Hindlimb muscle (tissue), 1 donor: ENCODE measurements at regions not wholly inside any gene's neighbourhood (a gene's known extent, or its start where the extent isn't known, plus 50 kb on each side); places are given as distances from the start of the nearest gene placed in this dataset.

Experiments
- DNase-seq: peaks from one replicate; pipeline ENCODE4 v3.0.0-alpha.2; 2013

DNA sequence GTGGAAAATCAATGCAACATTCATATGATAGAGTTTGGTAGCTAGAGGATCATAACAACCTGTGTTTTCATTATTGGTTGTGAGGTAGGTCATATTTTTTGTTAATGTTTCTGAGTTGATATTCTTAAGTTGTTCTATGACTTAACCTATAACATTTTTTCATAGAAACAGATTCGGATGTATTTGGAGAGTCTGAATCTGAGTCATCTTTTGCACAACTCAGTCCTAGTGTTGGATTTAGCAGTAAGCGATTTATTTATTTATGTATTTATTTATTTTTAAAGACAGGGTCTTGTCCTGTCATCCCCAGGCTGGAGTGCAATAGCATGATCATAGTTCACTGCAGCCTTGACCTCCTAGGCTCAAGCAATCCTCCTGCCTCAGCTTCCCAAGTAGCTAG is 292.8 kb upstream of the ZNF717 start:
- DNase-seq = no peak

DNA sequence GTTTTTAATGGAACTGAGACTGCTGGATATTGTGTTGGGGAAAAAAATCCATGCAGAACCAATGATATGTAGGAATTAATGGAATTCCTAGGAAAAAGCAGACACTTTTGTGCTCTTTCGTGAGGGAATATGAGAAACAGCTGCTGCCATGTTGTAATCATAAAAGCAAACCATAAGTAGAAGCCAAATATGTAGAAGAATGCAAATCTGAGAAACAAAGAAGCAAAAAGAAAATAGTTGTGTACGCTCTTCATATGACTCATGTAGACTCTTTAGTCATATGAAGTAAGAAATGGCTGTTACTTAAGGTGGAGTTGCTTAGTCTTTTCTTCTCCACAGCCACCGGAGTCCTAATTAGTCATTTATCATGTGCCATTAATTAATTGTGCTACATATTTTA is 298.6 kb upstream of the ZNF717 start:
- DNase-seq = no peak

DNA sequence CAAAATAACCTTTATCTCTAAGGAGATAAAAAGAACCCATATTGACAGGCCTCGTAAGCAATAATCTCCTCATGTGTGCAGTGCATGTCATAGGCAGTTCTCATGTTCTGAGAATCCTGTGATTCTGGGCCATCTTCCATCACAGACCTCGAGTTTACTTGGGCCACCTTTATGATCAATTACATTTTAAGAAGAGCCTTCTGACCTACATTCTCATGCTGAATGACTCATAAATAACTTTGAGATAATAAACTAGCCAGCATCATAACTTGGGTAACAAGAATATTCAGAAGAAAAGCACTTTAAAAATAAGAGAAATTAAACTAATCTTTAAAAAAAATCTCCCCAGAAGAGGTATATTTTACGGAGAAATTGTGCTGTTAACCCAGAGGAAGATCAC is 310.7 kb upstream of the ZNF717 start:
- no peak for DNase-seq

DNA sequence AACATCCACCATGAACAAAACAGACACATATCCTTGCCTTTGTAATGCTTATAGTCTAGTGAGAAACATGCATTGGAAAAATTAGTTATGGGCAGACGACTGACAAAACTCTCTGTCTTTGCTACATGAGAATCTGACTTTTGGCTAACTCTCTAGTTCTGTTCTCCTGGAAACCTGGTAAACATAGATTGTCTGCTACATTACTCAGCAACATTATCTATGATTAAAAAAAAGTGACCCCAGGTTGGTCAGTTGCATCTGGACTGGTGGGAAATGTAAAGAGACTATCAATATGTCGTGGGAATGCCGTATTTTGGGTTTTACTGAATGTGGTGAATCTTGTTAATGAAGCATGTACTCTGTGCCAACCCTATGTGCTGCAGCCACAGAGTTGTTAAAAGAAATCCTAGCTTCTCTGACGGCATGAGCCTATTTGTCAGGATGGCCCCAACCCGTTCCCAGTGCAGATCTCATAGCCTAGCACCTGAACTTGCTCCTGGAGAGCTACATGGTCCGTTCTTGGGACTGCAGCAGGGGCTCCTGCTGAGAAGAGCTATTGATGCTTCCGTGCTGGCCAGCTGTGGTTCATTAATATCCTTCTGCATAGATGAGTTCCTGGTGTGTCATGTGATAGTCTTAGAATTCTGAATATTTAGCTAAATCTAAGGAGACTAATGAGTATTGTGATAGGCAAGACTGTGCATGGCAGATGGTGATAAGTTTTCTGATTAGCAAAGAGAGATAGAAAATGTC is 311.7 kb upstream of the ZNF717 start:
- no peak for DNase-seq

DNA sequence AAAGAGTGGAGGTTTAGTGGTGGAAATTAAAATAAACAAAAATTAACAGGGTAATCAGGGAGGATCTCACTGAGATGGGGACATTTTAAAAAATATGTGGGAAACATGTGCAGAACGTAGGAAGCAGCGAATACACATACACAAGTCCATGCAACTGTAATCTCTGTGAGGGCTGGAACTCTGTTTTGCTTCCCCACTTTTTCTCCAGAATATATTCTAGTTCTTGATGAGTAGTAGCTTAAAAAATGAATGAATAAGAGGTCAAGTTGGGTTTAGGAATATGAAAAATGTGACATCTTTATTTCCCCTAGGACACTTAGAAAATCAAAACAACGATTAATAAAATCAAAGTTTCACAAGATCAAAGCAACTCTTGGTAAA is 312.2 kb upstream of the ZNF717 start:
- no peak for DNase-seq

DNA sequence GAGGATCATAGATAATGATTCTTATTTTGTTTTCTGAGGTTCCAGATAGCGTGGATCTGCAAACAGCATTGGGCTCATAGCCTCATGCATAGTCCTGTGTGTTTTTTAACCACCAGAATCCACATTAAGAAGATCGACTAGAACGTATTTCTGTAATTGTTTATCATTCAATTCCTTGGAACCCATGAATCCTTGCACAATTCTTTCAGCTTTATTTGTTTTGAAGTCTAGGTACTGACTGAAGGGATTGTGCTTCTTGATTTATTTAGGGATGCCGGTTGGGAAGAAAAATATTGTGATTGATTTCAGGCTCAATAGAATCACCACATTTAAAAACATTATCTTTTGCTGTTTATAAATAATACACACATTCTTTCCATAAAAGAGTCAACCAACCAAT is 314.6 kb upstream of the ZNF717 start:
- DNase-seq = no peak

DNA sequence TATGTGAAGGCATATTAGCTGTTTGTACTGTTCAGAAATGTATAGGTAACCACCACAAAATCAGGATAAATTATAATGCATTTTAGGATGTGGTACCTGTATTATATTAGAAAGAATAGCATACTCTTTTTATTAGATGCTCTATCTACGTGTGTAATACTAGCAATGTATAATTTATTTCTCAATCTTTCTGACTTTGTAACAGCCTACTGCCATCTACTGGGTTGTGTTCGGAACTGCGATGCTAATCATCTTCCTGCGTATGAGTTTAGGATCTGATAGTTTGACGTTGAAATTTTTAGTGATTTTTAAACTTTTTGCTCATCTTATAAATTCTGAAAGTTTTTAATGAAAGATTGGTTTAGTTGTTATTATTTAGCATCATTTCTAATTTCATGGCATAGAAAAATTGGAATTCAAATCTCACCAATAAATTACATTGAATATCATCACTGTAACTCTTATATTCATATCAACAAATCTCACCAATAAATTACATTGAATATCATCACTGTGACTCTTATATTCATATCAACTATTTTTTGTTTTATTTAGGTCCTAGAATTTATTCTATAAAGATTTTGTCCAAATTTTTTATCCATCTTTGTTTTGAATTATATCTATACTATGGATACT is 322.7 kb upstream of the ZNF717 start:
- peak; percentile 11 for DNase-seq

DNA sequence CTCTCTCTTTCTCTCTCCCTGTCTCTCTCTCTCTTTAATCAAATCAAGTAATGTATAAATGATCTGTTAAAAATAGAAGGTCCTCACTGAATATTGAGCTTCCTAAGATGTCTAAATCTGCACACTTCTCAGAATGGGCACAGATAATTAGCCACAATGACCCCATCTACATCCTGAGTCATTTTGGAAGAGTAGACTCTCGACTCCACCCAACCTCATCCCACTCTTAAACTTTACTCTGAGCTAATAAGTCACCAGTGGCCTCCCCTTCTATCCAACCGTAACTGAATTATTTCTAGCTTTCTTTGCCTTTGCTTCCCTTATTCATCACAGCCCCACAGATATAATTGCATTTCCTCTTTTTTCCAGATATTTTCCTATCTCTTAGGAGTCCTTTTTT is 326.5 kb upstream of the ZNF717 start:
- DNase-seq = no peak

DNA sequence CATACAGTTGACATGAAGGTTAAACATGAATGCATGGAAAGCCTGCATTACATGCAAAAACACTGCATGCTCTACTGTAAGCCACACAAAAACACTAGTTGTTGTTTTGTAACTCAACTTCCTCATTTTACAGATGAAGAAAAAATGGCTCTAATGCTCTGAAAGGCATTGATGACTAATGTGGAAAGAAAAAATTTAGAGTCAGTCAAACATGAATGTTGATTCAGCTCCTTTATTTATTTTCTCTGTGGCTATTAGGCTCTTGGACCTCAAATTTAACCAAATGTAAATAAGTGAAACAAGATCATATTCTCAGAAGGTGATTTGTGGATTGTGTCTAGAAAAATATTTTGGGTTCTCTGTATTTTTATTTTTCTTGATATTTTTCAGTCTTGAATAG is 336.7 kb upstream of the ZNF717 start:
- DNase-seq = no peak

DNA sequence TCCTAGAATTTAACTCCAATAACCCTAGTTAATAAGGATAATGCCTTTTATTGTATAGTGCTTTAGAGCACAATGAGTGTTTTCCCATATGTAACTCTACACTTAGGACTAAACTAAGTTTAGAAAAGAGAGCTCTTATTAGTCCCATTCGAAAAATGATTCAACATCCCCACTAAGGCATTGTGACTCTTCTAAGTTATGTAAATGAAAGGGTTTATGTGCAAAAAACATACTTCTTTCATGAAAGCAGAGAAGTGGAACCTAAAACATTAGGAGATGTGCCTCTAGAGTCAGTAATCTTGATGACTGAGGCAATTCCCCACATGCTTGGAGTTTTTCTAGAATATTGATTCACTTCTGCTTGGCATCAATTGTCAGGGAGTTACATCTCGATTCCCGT is 344.1 kb upstream of the ZNF717 start:
- no peak for DNase-seq

DNA sequence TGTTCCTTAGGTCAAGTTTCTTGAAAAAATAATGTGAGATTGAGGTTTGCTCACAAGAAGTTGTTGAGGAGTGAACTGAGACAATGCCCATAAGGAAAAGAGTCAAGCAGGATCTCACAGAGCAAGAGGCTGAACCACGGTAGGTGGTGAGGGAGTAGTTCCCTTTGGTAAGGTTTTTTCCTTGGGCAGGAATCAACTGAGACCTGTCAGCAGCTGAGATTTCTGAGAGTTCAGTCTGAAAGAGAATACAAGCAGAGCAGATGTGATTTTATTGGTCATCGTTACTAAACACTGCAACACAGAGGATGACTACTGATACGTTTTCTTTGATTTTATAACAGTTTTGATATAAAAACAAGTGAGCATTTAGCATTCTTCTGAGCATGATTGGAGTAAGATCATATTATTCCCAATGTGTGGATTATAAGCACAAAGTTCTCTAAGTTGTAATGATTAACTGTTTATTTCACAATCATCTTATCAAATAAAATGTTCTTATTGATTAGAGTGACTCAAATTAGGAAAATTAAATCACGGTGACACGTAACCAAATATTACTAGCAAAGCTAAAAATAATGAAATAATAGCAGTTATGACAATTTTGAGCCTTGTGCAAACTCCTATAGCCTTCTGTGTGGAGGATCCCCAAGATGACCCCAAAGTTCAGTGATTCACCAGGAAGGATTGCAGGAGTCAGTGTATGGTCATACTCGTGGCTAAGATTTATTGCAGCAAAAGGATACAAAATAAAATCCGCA is 346.2 kb upstream of the ZNF717 start:
- DNase-seq = no peak

DNA sequence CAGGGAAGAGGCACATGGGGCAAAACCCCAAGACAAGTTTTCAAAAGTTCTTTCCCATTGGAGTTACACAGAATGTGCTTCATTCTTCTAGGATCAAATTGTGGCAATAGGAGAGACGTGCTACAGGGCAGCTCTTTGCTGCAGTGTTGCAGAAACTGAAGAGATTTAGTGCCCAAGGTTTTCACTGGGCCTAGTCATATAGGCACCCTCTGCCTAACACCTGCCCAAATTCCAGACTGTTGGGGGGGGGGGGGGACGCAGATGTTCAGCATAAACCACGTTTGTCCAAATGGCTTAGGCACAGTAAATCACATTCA is 346.8 kb upstream of the ZNF717 start:
- no peak for DNase-seq

DNA sequence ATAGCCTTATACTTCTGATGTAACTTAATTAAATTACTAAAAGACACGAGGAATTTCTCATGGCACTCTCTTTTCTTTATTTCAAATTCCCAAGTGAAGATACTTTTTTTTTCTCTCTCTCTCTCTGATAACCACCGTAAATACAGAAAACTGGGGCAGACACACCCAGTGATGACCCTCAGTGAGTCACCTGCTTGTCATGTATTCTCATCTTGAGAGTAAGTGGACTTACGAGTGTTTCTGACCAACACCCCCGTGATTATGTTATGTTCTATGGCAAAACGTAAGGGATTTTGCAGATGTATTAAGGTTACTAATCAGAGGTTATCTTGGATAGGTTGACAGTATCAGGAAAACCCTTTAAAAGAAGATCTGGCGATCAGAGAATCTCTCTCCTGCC is 348.8 kb upstream of the ZNF717 start:
- no peak for DNase-seq

DNA sequence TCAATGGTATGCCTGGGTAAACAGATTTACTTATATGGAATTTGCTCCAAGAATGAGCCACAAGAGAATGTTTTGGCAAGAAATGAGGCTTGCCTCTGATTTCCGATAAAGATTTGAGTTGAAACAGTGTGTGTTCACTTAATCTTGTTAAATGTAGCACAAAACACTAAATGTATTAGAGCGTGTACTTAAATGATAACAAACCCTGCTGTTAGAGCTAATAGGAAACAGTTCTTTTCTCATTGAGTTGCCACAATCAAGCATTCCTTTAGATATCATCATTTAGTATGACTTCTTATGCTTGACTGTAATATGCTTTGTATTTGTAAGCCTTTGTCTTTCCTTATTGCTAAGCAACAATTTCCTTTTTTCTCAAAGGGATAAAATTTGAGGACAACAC is 353.6 kb upstream of the ZNF717 start:
- no peak for DNase-seq

DNA sequence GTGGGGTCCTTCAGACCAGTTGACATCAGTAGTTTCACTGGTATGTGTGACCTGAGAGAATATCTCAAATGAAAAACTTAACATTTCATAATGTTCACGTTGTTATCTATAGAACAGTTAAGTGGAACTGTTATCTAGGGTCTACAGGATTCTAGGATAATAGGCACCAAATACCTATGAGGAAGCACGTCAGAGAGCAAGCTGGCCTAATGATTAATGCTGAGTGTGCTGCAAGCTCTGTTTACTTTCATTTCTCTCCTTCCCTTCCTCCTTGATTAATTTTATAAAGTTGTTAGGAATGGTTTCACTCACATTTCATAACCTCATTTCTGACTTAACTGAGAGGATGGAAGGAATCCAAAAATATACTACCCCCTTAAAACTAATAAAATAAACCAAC is 362.5 kb upstream of the ZNF717 start:
- DNase-seq = no peak

DNA sequence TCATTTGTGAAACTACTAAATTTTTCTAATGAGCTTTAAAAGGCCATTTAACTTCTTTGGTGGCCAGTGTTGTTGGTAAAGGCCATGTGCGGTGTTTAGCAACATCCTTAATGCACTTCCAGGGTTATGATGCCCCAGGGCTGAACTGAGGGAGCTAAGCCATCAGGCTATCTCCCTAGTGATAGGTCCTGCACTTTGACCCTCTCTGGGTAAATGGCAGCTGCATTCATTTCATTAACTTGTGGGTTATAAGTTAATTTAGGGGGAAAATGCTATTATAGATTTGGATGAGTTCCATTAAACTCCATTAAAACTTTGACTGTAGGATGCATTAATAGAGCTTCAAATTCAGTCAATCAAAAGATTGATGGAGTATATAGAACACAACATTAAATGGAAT is 366.7 kb upstream of the ZNF717 start:
- no peak for DNase-seq

DNA sequence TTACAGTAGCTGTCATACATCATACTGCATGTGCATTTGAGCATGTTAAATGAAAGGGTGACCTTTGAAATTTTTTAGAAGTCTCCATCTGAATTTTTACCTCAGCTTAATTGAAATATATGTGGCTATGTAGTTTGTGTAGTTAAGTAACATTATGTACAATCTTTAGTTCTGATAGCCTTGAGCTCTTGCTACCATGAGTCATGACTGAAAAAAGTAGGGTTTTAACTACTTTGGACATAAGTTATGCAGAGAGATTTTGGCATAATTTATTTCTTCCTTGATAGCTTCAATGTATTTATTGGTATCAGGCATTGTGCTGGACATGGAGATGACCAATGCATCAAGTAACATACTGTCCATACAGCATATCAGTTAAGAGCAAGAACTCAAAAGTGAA is 376.5 kb upstream of the ZNF717 start:
- DNase-seq = no peak

DNA sequence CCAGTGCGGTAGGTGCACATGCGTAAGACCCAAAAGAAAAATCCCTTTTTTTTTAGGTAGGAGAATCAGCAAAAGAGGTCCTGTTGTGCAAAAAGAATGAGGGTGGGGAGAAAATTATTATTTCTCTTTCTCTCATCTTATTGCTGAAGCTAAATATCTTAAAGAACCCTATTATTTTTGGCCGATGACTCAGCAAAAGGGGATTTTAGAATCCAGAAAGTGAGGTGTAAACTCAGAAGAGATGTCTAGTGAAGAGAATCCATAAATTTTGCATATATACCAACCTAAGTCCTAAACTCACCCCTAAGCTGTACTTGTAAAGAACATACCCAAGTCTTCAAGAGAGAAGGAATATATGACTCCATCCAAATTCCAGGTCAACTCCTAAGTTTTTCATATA is 386.3 kb upstream of the ZNF717 start:
- DNase-seq = no peak

DNA sequence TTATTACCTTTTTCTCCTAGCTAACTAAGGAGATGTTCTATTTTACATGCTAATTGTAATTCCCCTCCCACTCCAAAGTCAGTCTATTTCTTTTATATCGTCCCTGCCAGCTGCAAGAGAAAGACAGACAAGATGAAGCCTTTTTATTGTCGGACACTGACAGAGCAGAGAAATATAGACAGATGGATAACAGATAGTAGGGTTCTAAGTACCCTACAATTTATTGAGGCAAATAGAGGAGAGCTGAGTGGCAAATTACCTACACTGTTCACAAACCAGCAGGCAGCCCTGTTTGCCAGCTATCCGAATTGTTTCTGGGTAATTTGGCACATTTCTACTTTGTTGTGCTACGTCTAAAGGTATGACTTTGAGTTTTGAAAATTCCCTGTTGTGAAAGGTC is 392.3 kb upstream of the ZNF717 start:
- DNase-seq = no peak

DNA sequence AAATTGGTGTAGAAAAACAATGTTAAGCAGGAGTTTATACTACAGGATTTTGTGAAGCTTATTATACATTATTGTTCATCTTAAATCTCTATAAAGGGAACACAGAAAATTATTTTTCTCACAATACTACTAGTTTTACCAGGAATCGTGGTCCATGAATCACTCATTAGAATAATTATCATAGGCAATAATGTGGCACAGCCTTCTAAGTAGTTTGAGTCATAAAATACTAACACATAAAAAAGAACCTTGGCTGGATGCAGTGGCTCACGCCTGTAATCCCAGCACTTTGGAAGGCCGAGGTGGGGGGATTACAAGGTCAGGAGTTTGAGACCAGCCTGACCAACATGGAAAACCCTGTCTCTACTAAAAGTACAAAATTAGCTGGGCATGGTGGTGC is 393.1 kb upstream of the ZNF717 start:
- DNase-seq = no peak

DNA sequence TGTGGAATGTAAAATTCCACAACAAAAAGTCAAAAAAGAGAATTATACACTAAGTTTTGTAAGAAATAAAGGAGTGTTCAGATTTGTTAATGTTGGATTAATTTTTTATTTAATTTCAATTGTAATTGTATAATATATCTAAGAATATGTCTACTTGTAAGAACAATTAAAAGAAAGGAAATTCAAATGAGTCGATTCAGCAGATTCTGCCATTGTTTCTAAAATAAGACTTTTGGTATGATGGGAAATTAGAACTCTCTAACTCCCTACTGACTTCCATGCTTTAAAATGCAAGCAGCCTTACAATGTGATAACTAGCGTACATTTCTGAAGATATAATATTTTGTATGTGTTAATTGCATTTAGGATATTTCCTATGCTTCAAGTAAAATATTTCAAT is 395.9 kb upstream of the ZNF717 start:
- no peak for DNase-seq

DNA sequence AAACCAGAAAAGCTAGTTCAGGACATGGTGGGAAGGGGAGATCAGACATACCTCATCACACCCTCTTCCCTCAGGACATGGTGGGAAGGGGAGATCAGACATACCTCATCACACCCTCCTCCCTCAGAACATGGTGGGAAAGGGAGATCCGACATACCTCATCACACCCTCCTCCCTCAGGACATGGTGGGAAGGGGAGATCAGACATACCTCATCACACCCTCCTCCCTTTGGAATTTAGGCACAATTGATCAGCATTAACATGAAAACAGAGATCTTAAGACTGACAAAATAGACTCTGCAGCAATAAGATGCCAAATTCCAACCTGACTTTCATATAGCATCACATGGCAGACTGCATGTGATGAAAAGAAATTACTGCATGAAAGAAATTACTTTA is 412.7 kb upstream of the ZNF717 start:
- no peak for DNase-seq

DNA sequence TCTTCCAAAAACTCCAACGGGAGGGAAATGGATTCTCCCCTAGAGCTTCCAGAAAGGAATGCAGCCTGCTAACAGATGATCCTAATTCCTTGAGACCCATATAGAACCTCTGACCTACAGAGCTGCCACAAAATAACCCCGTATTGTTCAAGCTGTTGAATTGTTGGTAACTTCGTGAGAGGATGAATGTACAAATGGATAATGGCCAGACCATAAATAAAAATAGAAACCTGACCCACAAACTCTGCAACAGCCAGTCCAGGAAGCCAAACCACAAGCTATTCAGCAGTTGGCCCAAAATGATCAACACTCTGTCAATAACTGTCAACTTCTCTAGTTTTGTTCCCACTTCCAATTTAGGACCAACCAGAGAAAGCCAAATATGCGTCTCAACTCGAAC is 414.0 kb upstream of the ZNF717 start:
- no peak for DNase-seq

DNA sequence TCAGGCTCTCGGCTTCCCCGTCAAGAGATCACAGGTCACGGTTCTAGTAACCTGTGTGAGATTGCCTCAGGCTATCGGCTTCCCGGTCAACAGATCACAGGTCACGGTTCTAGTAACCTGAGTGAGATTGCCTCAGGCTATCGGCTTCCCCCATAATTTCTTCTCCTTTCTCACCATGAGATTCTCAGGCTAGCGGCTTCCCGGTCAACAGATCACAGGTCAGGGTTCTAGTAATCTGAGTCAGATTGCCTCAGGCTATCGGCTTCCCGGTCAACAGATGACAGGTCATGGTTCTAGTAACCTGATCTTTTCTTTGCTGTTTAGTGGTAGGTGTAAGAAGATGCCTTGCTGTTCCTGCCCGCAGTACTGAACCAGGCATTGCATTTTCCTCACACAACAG is 418.2 kb upstream of the ZNF717 start:
- DNase-seq = no peak
